GM04504 (cell line): ENCODE measurements at regions not wholly inside any gene's neighbourhood (a gene's known extent, or its start where the extent isn't known, plus 50 kb on each side); places are given as distances from the start of the nearest gene placed in this dataset.

ENCODE experiments used
- DNase-seq: peaks from one replicate; pipeline ENCODE4 v3.0.0-alpha.2; 2012; ENCODE audit warnings: low read depth

- DNase-seq, result no peak
Measured at GRCh38 chr4:149928507-149928906, 112.9 kb upstream of the IQCM start.

- no peak for DNase-seq
Measured at GRCh38 chr4:149931431-149931830, 115.8 kb upstream of the IQCM start.

DNA sequence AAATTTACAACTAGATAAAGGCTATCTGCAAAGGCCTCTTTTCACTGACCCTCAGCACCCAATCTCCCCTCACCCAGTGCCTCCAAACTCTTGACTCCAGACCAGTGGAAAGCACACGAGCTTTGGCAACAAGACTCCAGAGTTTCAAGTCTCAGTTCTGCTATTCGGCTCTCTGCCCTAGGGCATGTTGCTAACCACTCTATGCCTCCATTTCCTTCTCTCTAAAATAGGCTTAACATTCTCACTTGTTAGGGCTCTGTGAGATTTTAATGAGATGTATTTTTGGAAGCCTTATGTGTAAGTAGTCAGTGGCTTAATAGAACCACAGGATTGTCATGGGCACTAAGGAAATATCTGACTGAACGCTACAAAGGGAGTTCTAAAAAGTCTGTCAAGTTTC lies 116.5 kb upstream of the IQCM start:
- no peak for DNase-seq

DNA sequence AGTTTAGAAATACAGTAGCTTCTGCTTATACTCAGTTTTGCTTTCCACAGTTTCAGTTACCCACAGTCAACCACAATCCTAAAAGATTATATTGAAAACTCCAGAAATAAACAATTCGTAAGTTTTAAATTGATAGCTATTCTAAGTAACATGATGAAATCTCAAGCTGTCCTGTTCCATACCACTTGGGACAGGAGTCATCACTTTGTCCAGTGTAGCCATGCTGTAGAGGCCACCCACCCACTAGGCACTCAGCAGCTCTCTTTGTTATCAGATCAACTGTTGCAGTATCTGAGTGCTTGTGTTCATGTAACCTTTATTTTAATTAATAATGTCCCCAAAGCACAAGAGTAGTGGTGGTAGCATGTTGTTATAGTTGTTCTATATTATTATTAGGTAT lies 117.5 kb upstream of the IQCM start:
- no peak for DNase-seq

GRCh38 chr4:149933883-149934282 lies 118.2 kb upstream of the IQCM start:
- DNase-seq, result peak; percentile 23

DNA sequence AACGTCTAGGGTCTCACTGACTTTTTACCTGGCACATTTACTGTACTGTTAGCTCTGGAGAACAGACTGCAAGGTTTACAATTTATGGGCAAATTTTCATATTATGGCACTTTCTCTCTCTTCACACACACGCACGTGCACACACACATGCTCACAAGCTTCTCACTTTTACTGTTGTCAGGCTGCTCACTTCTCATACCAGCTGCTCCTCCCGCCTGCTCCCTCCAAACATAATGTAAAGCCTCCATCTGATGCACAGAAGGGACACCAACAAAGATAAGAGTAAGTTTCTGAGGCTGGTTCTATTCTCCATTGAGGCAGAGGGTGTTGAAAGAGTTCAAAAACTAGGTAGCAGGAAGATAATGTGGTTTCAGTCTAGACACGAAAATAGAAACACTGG lies 128.9 kb upstream of the DCLK2 start:
- no peak for DNase-seq

DNA sequence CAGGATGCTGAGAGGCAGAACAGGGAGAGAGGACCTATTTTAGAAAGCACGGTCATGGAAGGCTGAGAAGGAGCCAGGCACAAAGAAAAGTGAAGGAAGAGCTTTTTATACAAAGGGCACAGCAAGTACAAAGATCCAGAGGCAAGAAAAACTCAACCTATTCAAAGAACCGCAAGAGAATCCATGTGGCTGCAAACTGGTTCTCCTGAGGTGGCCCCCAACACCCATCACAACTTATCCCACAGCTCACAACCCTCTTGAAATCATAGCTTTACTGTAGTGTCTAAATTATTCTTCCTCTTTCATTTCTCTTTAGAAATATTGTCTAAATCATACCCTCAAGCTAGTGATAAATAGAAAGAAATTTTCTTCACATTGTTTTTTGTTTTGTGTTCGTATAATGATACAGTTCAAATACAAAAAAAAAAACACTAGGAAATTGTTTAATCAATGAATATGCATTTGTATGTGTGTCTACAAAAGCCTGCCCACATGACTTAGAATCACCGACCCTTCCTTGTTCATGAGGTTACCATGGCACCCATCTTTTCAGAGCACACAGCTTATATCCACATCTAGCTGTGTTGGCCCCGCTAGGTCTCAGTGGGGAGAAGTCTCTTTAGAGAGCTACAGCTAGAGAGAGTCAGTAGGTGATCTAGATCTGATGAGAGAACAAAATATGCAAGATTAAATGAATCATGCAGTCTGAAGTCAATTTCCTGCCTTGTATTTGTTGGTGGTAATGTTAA lies 126.9 kb upstream of the DCLK2 start:
- DNase-seq, result no peak

GRCh38 chr4:149952101-149952500 lies 126.1 kb upstream of the DCLK2 start:
- no peak for DNase-seq

GRCh38 chr4:149952716-149953115 lies 125.5 kb upstream of the DCLK2 start:
- DNase-seq, result no peak

DNA sequence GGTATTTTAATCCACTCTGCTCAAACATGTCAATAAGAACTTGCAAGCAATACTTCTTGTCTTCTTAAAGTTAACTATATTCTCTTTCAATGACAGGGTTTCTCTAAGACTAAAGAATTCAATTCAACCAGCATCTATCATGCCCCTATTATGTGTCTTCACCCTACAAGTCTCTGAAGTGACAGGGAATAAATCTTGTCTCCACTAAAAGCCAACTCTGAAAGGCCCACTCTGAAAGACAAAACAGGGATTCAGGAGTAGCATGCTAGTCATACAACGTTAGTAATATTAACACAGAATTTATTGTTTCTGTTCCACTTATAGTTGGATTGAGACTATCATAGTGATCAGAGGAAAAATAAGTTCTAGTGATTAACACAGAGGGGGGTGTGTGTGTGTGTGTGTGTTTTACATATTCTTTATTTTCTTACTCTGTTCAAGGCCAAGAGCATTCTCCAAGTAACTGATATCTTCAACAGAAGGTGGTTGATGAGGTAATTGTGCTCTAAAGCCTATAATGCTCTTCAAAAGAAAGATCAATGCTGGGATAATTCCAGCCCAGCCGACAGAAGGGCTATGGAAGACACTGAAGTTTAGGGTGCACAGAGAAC lies 122.4 kb upstream of the DCLK2 start:
- DNase-seq, result no peak

- DNase-seq, result no peak
Measured at GRCh38 chr4:149956678-149957077, 121.6 kb upstream of the DCLK2 start.

DNA sequence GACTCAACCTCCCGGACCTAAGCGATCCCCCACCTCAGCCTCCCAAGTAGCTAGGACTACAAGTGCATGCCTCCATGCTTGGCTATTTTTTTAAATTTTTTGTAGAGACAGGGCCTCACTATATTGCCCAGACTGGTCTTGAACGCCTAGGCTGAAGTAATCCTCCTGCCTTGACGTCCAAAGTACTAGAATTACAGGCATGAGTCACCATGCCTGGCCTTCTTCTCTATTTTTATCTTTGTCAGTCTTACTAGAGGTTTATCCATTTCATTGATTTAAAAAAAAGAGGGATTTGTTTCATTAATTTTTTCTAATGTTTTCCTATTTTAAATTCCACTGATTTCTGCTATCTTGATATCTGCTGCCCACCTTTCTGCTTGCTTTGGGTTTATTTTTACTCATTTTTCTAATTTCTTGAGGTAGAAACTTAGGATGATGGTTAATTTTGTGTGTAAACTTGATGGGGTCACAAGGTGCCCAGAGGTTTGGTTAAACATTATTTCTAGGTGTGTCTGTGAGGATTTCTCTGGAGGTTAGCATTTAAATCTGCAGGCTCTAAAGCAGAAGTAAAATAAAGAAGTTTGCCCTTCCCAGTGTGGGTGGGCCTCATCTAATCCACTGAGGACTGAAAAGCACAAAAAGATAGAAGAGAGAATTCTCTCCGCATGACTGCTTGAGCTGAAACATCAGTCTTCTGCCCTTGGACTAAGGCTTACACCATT lies 116.2 kb upstream of the DCLK2 start:
- peak; percentile 10 for DNase-seq

DNA sequence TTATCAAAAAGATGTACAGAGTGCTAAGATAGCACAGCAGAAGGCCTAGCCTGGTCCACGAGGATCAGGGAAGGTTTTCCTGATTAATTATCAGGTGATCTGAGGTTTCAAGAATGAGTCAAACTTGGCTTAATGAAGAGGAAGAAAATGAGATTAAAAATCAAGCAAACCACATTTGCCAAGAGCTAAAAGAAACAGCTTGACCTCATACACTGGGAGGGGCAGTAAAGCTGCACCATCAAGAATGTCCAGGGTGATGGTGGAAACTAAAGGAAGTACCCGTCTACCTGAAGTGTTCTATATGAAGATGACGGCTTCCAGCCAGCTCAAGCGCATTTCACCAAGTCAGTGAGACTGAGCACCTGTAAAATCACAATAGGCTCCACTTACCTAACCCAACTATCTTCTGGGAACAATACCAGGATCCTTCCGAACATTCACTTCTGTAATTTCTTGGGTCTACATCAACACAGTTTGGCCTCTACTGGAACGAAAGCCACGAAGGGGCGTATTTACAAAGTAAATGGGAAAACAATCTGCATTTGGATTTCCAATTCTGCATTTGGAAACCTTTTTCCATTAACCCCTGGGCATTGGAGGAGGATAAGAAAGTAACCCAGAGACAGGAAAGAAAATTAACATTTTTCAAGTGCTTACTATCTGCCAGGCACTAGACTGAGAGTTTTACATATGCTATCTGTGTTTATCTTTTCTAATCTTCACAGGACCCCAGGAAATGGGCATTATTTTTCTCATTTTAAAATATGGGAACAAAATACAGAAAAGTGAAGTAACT lies 114.0 kb upstream of the DCLK2 start:
- DNase-seq, result no peak

- DNase-seq, result no peak
Measured at GRCh38 chr4:149965206-149965605, 113.0 kb upstream of the DCLK2 start.

GRCh38 chr4:149972407-149972806 lies 105.8 kb upstream of the DCLK2 start:
- DNase-seq, result no peak

DNA sequence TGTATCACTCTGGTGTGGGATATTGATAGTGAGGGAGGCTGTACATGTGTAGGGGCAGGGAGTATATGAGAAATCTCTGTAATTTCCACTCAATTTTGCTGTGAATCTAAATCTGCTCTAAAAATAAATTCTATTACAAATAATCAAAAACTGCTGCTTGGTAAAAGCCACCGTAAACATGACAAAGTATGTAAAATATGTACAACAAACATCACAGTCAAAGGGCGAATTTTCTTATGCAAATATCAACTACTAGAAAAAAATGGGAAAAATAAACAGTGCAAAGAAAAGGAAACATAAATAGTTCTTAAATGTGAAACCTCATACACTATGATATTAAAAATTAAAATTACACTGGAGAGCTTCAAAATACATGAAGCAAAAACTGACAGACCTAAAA lies 105.1 kb upstream of the DCLK2 start:
- no peak for DNase-seq

- no peak for DNase-seq
Measured at GRCh38 chr4:149975172-149975571, 103.1 kb upstream of the DCLK2 start.

DNA sequence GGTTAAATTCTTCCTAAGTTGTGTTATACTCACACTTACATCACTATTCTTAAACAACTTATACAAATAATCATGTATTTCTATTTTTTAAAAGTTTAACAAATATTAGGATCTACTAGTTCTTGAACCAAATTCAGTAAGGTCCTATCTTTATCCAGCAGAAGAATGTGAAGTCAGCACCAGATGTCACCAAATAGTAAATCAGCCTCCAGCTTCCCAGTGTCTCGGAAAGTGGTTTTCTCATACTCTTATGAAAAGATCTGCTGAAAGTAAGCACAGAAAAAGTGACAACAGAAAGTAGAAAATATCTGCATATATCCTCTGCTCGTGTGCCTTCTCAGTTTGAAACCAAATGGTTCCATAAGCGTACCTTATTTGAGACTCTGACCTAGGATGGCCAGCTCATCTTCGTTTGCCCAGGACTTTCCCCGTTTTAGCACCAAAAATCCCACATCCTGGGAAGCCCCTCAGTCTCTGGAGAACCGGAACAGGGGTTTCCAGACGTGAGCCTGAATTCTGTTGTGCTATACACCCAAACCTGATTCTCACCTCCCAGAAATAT lies 98.0 kb upstream of the DCLK2 start:
- DNase-seq, result no peak

- no peak for DNase-seq
Measured at GRCh38 chr4:149980941-149981340, 97.3 kb upstream of the DCLK2 start.

GRCh38 chr4:149983401-149983800 lies 94.8 kb upstream of the DCLK2 start:
- DNase-seq, result no peak

DNA sequence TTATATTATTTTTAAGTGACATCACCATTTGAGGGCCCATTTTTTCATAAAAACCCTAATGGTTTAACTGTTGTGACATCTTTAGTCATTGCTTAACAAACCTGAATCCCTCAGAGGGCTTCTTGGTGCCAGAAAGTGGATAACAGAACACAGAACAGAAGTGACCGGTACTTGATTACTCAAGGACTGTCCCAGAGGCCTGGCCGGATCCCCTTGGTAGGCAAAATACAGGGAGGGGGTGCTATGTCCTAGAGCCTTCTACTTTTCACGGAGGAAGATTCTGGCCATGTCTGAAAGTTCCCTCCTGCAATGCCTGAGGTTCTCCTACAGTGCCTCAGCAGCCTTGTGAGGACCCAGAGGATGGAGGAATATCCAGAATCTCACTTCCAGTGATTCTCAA lies 94.3 kb upstream of the DCLK2 start:
- no peak for DNase-seq

DNA sequence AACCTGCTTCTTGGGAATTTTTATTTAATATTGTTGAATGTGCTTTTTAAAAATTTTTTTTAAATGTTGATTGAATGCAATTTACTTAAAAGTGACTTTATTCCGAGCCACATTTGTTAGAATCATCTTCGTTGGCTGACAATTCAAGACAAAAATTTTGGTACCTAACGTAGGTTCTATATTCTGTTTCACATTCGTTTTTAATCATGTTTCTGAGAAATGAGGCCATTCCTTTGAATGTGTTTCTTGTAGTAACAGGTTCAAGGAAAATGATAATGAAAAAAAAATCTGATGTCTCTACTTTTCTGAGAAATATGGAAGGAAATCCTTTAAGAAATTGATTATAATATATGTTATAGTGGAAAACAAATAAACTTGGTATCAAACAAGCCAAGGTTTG lies 92.3 kb upstream of the DCLK2 start:
- no peak for DNase-seq
